ENCODE measurements at regions not wholly inside any gene's neighbourhood (a gene's known extent, or its start where the extent isn't known, plus 50 kb on each side); places are given as distances from the start of the nearest gene placed in this dataset.
"Not testable (repeated sequence)": the region's sequence is repeated elsewhere in the genome, so short reads cannot be mapped to it uniquely, and the experiment has no call there.

GRCh38 chr4:22627851-22628250, 64.9 kb upstream of the GBA3 start:
- H3K9ac ChIP-seq (replicated peaks in 1 of 4; ENCODE audit: extremely low read depth in 1 of 4, low read depth in 3 of 4, low read length in 3 of 4); H3K18ac ChIP-seq (ENCODE audit: extremely low read depth, low read length); H3K36me3 ChIP-seq (ENCODE audit: control insufficient read depth in 2 of 4, insufficient read depth in 4 of 4, low read length in 3 of 4); H4K8ac ChIP-seq (ENCODE audit: extremely low read depth, insufficient read depth, low read length); H3K27me3 ChIP-seq (replicated peaks in 1 of 4; ENCODE audit: control insufficient read depth in 3 of 4, extremely low read depth in 1 of 4, insufficient read depth in 3 of 4, low read length in 3 of 4); H3K79me2 ChIP-seq (ENCODE audit: control insufficient read depth in 1 of 2, insufficient read depth in 2 of 2, low read length in 2 of 2); H3K4me3 ChIP-seq (ENCODE audit: extremely low read depth in 1 of 4, insufficient read depth in 2 of 4, low read depth in 3 of 4, low read length in 4 of 4); POLR2A ChIA-PET (ENCODE audit: partially characterized antibody); H3K56ac ChIP-seq (replicated peaks; ENCODE audit: insufficient read length, low read depth, low read length); H3K23me2 ChIP-seq (ENCODE audit: low read depth, low read length); DNase-seq (ENCODE audit: low read depth in 1 of 2, low spot score in 2 of 2); H2AFZ ChIP-seq (ENCODE audit: low read length); H3K23ac ChIP-seq (ENCODE audit: insufficient read length); H2BK5ac ChIP-seq (ENCODE audit: low read depth, low read length); H3K14ac ChIP-seq (ENCODE audit: insufficient read length); FAIRE-seq; H3K27ac ChIP-seq (ENCODE audit: low read depth, low read length); H2BK15ac ChIP-seq (ENCODE audit: low read length); H3K4ac ChIP-seq (replicated peaks; ENCODE audit: insufficient read length, low read depth, low read length); H3K4me1 ChIP-seq (replicated peaks in 1 of 4; ENCODE audit: control insufficient read depth in 3 of 4, insufficient read depth in 4 of 4, low read length in 3 of 4); H3K9me3 ChIP-seq (ENCODE audit: insufficient read depth in 2 of 2, low read depth in 1 of 2, low read length in 1 of 2); H4K5ac ChIP-seq (ENCODE audit: insufficient read length, low read depth, low read length); H2BK20ac ChIP-seq (ENCODE audit: low read length); H3K4me2 ChIP-seq (ENCODE audit: insufficient read depth in 1 of 2, low read depth in 2 of 2, low read length in 2 of 2); H2BK120ac ChIP-seq (replicated peaks; ENCODE audit: low read depth, low read length); H4K91ac ChIP-seq (replicated peaks; ENCODE audit: insufficient read length, low read length); H2BK12ac ChIP-seq (ENCODE audit: low read depth, low read length); H4K20me1 ChIP-seq (replicated peaks in 1 of 2; ENCODE audit: control insufficient read depth in 1 of 2, insufficient read depth in 2 of 2, low read length in 2 of 2); H2AK5ac ChIP-seq (ENCODE audit: low read depth, low read length); H3K79me1 ChIP-seq (ENCODE audit: low read depth, low read length): not testable (repeated sequence)
- CTCF ChIA-PET (ENCODE audit: partially characterized antibody): interaction anchor here (1.3 kb wide), 1 partner anchor 9 kb away, joined by 3 read pairs; no protein-coding TSS in a partner anchor

DNA sequence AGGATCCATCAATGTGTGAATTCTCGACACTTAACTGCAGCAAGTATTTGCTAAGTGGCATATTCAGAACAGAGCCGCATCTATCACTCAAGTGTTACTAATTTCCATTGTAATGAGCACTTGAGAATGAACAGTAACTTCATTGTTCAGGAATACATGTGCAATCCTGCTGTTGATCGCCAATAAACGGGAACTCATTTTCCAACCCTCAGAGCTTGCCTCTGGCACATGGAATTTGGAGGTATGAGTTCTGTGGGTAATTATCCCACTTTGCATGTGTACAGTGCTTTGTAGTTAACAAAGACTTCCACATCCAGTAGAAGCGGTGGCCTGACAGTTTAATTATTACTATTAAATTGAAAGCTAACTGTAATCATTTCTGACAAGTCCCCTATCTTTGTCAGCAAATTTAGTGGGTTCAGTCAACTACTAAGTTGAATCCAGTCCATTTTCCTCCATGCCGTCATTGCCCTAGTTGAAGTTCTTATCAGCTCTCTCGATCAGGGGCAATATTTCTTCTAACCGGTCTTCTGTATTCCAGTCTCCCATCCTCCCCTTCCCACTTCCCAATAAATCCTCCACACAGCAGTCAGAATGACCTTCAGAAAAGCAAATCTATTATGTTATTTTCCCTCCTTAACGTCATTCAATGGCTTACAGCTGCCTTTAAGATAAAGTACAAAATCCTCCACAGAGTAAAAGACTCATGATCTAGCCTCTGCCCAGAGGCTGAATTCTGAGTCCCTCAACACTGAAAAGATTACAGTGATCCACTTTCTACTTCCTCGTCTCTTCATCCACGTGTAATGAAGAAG, 62.4 kb upstream of the GBA3 start:
- H4K5ac ChIP-seq (ENCODE audit: insufficient read length, low read depth, low read length); H3K23me2 ChIP-seq (ENCODE audit: low read depth, low read length); POLR2A ChIA-PET (ENCODE audit: partially characterized antibody); DNase-seq (ENCODE audit: low read depth in 1 of 2, low spot score in 2 of 2); H3K4me3 ChIP-seq (ENCODE audit: extremely low read depth in 1 of 4, insufficient read depth in 2 of 4, low read depth in 3 of 4, low read length in 4 of 4); H2BK15ac ChIP-seq (ENCODE audit: low read length); H3K4ac ChIP-seq (replicated peaks; ENCODE audit: insufficient read length, low read depth, low read length); H3K9me3 ChIP-seq (ENCODE audit: insufficient read depth in 2 of 2, low read depth in 1 of 2, low read length in 1 of 2); H2BK12ac ChIP-seq (ENCODE audit: low read depth, low read length); H3K36me3 ChIP-seq (ENCODE audit: control insufficient read depth in 2 of 4, insufficient read depth in 4 of 4, low read length in 3 of 4); H3K14ac ChIP-seq (ENCODE audit: insufficient read length); H2BK5ac ChIP-seq (ENCODE audit: low read depth, low read length); H3K4me1 ChIP-seq (replicated peaks in 1 of 4; ENCODE audit: control insufficient read depth in 3 of 4, insufficient read depth in 4 of 4, low read length in 3 of 4); H3K79me2 ChIP-seq (ENCODE audit: control insufficient read depth in 1 of 2, insufficient read depth in 2 of 2, low read length in 2 of 2); H2BK120ac ChIP-seq (replicated peaks; ENCODE audit: low read depth, low read length); H3K9ac ChIP-seq (replicated peaks in 1 of 4; ENCODE audit: extremely low read depth in 1 of 4, low read depth in 3 of 4, low read length in 3 of 4); H3K18ac ChIP-seq (ENCODE audit: extremely low read depth, low read length); H3K23ac ChIP-seq (ENCODE audit: insufficient read length); H4K8ac ChIP-seq (ENCODE audit: extremely low read depth, insufficient read depth, low read length); H2AFZ ChIP-seq (ENCODE audit: low read length); H2BK20ac ChIP-seq (ENCODE audit: low read length); H3K27ac ChIP-seq (ENCODE audit: low read depth, low read length); CTCF ChIA-PET (ENCODE audit: partially characterized antibody); H4K20me1 ChIP-seq (replicated peaks in 1 of 2; ENCODE audit: control insufficient read depth in 1 of 2, insufficient read depth in 2 of 2, low read length in 2 of 2); H3K27me3 ChIP-seq (replicated peaks in 1 of 4; ENCODE audit: control insufficient read depth in 3 of 4, extremely low read depth in 1 of 4, insufficient read depth in 3 of 4, low read length in 3 of 4); H4K91ac ChIP-seq (replicated peaks; ENCODE audit: insufficient read length, low read length); H3K4me2 ChIP-seq (ENCODE audit: insufficient read depth in 1 of 2, low read depth in 2 of 2, low read length in 2 of 2); H3K79me1 ChIP-seq (ENCODE audit: low read depth, low read length); H3K56ac ChIP-seq (replicated peaks; ENCODE audit: insufficient read length, low read depth, low read length); H2AK5ac ChIP-seq (ENCODE audit: low read depth, low read length): not testable (repeated sequence)
- peak; percentile 68 for FAIRE-seq
- 89% methylated on average over 11 of the region's 11 CpGs; no CpG with 5 or more reads in 1 of the 2 experiments for WGBS, 2 experiments (ENCODE audit: extremely low coverage in 1 of 2, insufficient coverage in 1 of 2, insufficient read length in 1 of 2, insufficient replicate concordance in 2 of 2, low coverage in 1 of 2, low lambda C conversion rate in 2 of 2, missing lambda C conversion rate in 1 of 2)

All from H1 (cell line).